ENCODE measurements at regions not wholly inside any gene's neighbourhood (a gene's known extent, or its start where the extent isn't known, plus 50 kb on each side); places are given as distances from the start of the nearest gene placed in this dataset.

DNA sequence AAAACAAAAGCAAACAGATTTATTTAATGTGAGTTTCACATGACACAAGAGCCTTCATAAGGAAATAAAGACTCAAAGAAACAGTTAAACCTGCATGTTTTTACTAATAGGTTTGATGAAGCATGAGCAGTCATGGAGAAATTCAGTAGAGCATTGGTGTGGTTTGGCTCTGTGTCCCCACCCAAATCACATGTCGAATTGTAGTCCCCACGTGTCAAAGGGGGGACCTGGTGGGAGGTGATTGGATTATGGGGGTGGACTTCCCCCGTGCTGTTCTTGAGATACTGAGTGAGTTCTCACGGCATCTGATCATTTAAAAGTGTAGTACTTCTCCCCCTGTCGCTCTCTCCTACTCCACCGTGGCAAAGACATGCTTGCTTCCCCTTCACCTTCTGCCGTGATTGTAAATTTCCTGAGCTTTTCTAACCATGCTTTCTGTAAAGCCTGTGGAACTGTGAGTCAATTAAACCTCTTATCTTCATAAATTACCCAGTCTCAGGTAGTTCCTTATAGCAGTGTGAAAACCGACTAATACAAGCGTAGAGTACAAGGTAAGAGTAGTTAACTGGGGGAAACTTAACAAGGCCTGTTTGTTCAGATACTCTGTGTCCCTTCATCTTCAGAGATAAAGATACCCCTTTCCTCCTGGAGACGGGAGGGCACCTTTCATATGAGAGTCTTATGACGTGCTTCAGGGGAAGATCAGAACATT, 354.8 kb downstream of the SIPA1L2 start:
- Histone ChIP-seq H3K27me3 (ENCODE audit: low read length) (no peaks in the 10 kb centered on the region), H3K4me3 (ENCODE audit: low read length) (no peak overlapping the region), H3K27ac (ENCODE audit: low read length) (no peak overlapping the region), H3K36me3 (ENCODE audit: insufficient read depth, low read length) (no peaks in the 10 kb centered on the region), H3K9me2 (replicated peaks; ENCODE audit: insufficient read depth, low read length) (no peaks in the 10 kb centered on the region), H3K9me3 (ENCODE audit: low read length) (no peaks in the 10 kb centered on the region), H3K4me1 (ENCODE audit: low read length) (no peaks in the 10 kb centered on the region), H3K4me2 (ENCODE audit: low read depth, low read length, poor library complexity, severe bottlenecking) (no peak overlapping the region), H4K20me1 (ENCODE audit: insufficient read depth, low read depth, low read length) (no peaks in the 10 kb centered on the region), H3K79me2 (ENCODE audit: low read length) (no peaks in the 10 kb centered on the region), H3K9ac (ENCODE audit: low read length) (no peak overlapping the region), H2AFZ (ENCODE audit: low read length) (no peak overlapping the region)
- DNase-seq = no peak

DNA sequence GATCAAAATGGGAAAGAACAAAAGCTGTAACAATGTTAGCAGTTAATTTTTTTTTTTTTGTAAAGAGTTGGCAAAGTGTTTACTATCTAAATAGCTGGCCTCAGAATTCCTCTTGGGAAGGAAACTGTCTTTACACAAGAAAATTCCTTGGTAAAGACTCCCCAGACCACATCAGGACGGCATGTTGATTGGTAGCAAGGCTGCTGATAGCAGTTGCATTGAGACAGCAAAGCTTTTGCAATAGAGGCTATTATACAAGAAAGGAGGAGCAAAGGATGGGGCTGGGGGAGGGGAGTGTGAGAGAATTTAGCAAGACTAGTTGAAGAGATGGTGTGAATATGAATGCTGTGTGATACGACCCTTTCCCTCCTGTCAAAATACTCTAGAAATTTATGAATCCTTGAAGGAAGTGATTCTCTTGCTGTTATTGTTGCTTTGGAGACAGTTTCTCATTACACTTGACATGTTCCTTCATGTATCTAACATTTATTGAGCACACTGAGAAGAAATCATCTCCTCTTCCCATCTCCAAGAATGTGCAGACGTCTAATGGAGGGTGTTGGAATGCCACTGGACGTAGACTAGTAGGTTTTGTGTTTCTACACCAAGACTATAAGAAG, 355.6 kb downstream of the SIPA1L2 start:
- Histone ChIP-seq H3K9me2 (replicated peaks; ENCODE audit: insufficient read depth, low read length) (no peaks in the 10 kb centered on the region), H3K27ac (ENCODE audit: low read length) (no peak overlapping the region), H3K4me1 (ENCODE audit: low read length) (no peaks in the 10 kb centered on the region), H3K4me2 (ENCODE audit: low read depth, low read length, poor library complexity, severe bottlenecking) (no peak overlapping the region), H3K9me3 (ENCODE audit: low read length) (no peaks in the 10 kb centered on the region), H3K27me3 (ENCODE audit: low read length) (no peaks in the 10 kb centered on the region), H3K9ac (ENCODE audit: low read length) (no peak overlapping the region), H3K4me3 (ENCODE audit: low read length) (no peak overlapping the region), H3K79me2 (ENCODE audit: low read length) (no peaks in the 10 kb centered on the region), H3K36me3 (ENCODE audit: insufficient read depth, low read length) (no peaks in the 10 kb centered on the region), H4K20me1 (ENCODE audit: insufficient read depth, low read depth, low read length) (no peaks in the 10 kb centered on the region), H2AFZ (ENCODE audit: low read length) (no peak overlapping the region)
- no peak for DNase-seq

DNA sequence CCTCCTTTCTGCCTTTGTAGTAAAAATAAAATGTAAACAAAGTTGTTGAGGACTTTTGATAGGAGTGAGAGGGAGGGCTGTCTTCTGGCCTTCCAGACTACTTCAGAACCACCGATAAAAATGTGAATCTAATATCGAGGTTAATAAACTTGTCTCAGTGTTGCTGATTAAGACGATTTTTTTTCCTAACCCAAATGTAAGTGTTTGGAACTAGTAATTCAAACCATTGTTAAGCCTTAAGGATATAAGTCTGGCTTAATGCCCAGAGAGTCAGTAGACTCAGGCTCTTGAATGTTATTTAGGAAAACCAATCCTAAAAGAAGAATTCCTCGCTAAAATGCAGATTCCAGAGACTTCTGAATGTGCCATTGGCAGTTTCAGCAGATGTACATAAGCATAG, 356.9 kb downstream of the SIPA1L2 start:
- no peaks in the 10 kb centered on the region for H3K27me3 ChIP-seq (ENCODE audit: low read length)
- no peaks in the 10 kb centered on the region for H3K9me2 ChIP-seq (replicated peaks; ENCODE audit: insufficient read depth, low read length)
- no peak overlapping the region for H3K9ac ChIP-seq (ENCODE audit: low read length)
- no peaks in the 10 kb centered on the region for H3K4me1 ChIP-seq (ENCODE audit: low read length)
- no peaks in the 10 kb centered on the region for H3K36me3 ChIP-seq (ENCODE audit: insufficient read depth, low read length)
- H3K79me2 ChIP-seq (ENCODE audit: low read length) = no peaks in the 10 kb centered on the region
- no peak for DNase-seq
- H2AFZ ChIP-seq (ENCODE audit: low read length) = no peak overlapping the region
- H3K9me3 ChIP-seq (ENCODE audit: low read length) = no peaks in the 10 kb centered on the region
- no peak overlapping the region for H3K27ac ChIP-seq (ENCODE audit: low read length)
- H3K4me2 ChIP-seq (ENCODE audit: low read depth, low read length, poor library complexity, severe bottlenecking) = no peak overlapping the region
- H4K20me1 ChIP-seq (ENCODE audit: insufficient read depth, low read depth, low read length) = no peaks in the 10 kb centered on the region
- H3K4me3 ChIP-seq (ENCODE audit: low read length) = no peak overlapping the region

DNA sequence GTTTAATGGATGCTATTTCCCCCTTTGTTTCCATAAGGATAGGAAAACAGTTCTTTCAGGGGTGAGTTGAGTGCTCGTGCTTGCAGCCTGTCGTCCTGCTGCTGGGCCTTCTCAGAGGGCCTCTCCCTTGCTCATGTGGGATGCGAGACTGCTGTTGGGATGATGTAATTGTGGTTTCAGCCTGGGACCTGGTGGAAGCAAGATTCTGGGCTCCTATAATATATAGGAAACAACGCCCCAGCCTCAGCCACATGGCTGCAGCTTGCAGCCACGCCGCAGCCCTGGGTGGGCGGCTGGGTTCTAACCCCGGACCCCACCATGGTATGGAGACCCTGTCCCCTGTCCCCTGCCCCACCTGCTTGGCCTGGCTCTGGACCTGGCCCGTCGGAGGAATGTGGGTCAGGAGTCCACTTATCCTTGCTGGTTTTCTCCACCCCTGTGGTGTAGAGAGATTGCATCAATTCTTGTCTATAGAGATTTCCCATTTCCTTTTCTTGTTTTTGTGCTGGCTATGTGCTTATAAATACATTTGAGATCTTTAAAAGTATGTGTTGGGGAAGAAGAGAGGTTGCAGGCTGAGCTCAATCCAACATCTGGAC, 357.8 kb downstream of the SIPA1L2 start:
- Histone ChIP-seq H3K36me3 (ENCODE audit: insufficient read depth, low read length) (no peaks in the 10 kb centered on the region), H2AFZ (ENCODE audit: low read length) (no peak overlapping the region), H3K9ac (ENCODE audit: low read length) (no peak overlapping the region), H3K9me3 (ENCODE audit: low read length) (no peaks in the 10 kb centered on the region), H3K4me2 (ENCODE audit: low read depth, low read length, poor library complexity, severe bottlenecking) (no peak overlapping the region), H3K27ac (ENCODE audit: low read length) (no peak overlapping the region), H4K20me1 (ENCODE audit: insufficient read depth, low read depth, low read length) (no peaks in the 10 kb centered on the region), H3K4me3 (ENCODE audit: low read length) (no peak overlapping the region), H3K79me2 (ENCODE audit: low read length) (no peaks in the 10 kb centered on the region), H3K9me2 (replicated peaks; ENCODE audit: insufficient read depth, low read length) (no peaks in the 10 kb centered on the region), H3K27me3 (ENCODE audit: low read length) (no peaks in the 10 kb centered on the region), H3K4me1 (ENCODE audit: low read length) (no peaks in the 10 kb centered on the region)
- DNase-seq = no peak

DNA sequence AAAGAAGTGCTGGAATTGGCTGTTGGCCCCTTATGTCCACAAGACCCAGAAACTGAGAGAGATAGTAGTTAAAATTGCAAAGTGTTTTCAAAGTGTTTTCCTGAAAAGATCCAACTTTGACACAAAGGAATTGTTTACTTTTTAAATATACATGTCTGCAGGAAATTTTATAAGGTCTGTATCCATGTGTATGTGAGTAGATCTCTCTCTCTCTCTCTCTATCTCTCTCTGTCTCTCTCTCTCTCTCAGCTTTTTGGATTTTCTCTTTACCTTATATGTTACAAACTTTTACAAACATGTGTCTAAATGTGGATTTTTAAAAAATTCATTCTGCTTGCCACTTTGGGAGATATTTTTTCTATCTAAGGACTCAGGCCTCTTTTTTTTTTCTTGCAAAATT, 358.6 kb downstream of the SIPA1L2 start:
- no peaks in the 10 kb centered on the region for H4K20me1 ChIP-seq (ENCODE audit: insufficient read depth, low read depth, low read length)
- no peak overlapping the region for H2AFZ ChIP-seq (ENCODE audit: low read length)
- no peaks in the 10 kb centered on the region for H3K79me2 ChIP-seq (ENCODE audit: low read length)
- no peak overlapping the region for H3K4me3 ChIP-seq (ENCODE audit: low read length)
- no peaks in the 10 kb centered on the region for H3K36me3 ChIP-seq (ENCODE audit: insufficient read depth, low read length)
- H3K9ac ChIP-seq (ENCODE audit: low read length) = no peak overlapping the region
- no peak for DNase-seq
- H3K4me2 ChIP-seq (ENCODE audit: low read depth, low read length, poor library complexity, severe bottlenecking) = no peak overlapping the region
- no peaks in the 10 kb centered on the region for H3K4me1 ChIP-seq (ENCODE audit: low read length)
- H3K27me3 ChIP-seq (ENCODE audit: low read length) = no peaks in the 10 kb centered on the region
- no peaks in the 10 kb centered on the region for H3K9me2 ChIP-seq (replicated peaks; ENCODE audit: insufficient read depth, low read length)
- no peaks in the 10 kb centered on the region for H3K9me3 ChIP-seq (ENCODE audit: low read length)
- no peak overlapping the region for H3K27ac ChIP-seq (ENCODE audit: low read length)

DNA sequence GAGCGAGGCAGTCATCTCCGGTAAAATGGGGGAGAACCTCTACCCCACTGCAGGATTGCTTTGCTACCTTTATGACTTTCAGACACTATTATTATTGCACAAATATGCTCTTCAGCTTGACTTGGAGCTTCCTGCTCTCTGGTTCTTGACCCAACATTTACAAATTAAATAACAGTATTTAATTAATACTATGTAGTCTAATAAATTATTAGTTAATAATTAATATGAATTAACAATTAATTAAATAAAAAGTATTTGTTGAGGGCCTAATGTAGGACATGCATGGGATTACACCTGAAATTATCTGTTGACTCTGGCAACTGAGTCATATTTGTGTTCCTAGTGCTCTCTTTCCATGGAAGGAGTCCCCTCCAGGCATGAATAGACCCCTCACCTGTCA, 359.9 kb downstream of the SIPA1L2 start:
- no peaks in the 10 kb centered on the region for H3K4me1 ChIP-seq (ENCODE audit: low read length)
- no peak for DNase-seq
- H3K27me3 ChIP-seq (ENCODE audit: low read length) = no peaks in the 10 kb centered on the region
- no peaks in the 10 kb centered on the region for H3K9me2 ChIP-seq (replicated peaks; ENCODE audit: insufficient read depth, low read length)
- H4K20me1 ChIP-seq (ENCODE audit: insufficient read depth, low read depth, low read length) = no peaks in the 10 kb centered on the region
- no peak overlapping the region for H2AFZ ChIP-seq (ENCODE audit: low read length)
- H3K36me3 ChIP-seq (ENCODE audit: insufficient read depth, low read length) = no peaks in the 10 kb centered on the region
- H3K9me3 ChIP-seq (ENCODE audit: low read length) = no peaks in the 10 kb centered on the region
- H3K9ac ChIP-seq (ENCODE audit: low read length) = no peak overlapping the region
- H3K27ac ChIP-seq (ENCODE audit: low read length) = no peak overlapping the region
- H3K4me2 ChIP-seq (ENCODE audit: low read depth, low read length, poor library complexity, severe bottlenecking) = no peak overlapping the region
- no peaks in the 10 kb centered on the region for H3K79me2 ChIP-seq (ENCODE audit: low read length)
- H3K4me3 ChIP-seq (ENCODE audit: low read length) = no peak overlapping the region

DNA sequence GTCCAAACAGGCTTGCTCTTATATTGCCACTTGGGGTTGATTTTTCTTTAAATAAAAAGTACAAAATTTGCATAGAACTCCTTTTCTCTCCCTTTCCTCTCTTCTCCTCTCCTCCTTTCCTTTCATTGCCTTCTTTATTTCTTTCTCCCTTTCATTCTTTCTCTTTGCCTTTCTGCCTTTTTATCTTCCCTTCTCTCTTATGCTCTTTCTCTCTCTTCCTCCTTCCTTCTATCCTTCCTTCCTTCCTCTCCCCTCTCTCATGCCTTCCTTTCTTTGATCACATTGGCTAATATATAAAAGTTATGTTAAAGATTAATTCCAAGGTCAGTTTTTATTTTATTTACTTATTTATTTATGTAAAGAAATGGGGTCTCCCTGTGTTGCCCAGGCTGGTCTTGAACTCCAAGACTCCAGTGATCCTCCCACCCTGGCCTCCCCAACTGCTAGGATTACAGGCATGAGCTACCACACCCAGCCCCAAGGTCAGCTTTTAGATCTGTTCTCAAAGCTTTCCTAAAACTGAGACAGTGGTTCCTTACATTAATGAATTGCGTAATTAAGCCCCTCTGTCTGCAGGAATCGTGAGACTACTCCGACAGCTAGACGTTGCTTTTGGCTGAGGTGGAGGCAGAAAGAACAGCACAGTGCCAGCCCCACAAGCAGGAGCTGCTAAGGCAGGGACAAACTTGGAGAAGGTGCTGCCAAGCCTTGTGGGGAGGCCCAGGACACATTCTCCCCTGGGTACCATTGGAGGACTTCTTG, 361.9 kb downstream of the SIPA1L2 start:
- Histone ChIP-seq H4K20me1 (ENCODE audit: insufficient read depth, low read depth, low read length) (no peaks in the 10 kb centered on the region), H3K9ac (ENCODE audit: low read length) (no peak overlapping the region), H3K4me1 (ENCODE audit: low read length) (no peaks in the 10 kb centered on the region), H3K4me3 (ENCODE audit: low read length) (no peak overlapping the region), H3K36me3 (ENCODE audit: insufficient read depth, low read length) (no peaks in the 10 kb centered on the region), H3K27ac (ENCODE audit: low read length) (no peak overlapping the region), H3K79me2 (ENCODE audit: low read length) (no peaks in the 10 kb centered on the region), H3K9me2 (replicated peaks; ENCODE audit: insufficient read depth, low read length) (no peaks in the 10 kb centered on the region), H2AFZ (ENCODE audit: low read length) (no peak overlapping the region), H3K4me2 (ENCODE audit: low read depth, low read length, poor library complexity, severe bottlenecking) (no peak overlapping the region), H3K27me3 (ENCODE audit: low read length) (no peaks in the 10 kb centered on the region), H3K9me3 (ENCODE audit: low read length) (no peaks in the 10 kb centered on the region)
- no peak for DNase-seq

DNA sequence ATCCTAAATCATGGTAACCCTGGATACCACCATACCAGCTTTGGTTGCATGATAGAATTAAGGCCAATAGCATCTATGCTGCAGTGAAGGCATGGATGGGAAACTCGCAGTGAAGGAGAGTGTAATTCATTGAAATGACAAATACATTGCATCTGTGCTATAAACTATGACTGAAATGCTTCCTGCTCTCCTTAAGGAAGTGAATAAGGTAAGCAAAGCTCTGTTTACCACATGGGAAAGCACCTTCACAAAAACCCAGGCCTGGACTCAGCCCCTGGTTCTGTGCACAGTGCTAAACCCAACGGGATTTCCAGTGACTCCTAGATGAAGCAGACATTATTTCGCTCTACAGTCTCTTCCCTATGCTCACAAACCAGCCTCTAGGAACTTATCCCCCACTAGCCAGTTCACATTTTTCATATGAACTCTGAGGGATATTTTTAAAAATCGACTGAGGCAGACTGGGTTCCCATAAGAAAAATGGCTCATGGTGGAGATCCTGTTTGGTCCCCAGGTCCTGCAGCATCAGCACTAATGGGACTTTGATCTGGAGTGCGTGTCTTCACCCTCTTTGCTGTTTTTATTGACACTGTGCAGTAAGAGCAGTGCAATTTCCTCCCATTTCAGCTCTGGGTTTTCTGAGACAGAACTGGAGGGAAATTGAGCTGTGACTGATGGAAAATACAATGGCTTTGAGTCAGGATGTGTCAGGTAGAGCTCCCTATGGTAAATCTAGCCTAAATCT, 362.7 kb downstream of the SIPA1L2 start:
- H3K9me2 ChIP-seq (replicated peaks; ENCODE audit: insufficient read depth, low read length) = no peaks in the 10 kb centered on the region
- no peaks in the 10 kb centered on the region for H3K27me3 ChIP-seq (ENCODE audit: low read length)
- DNase-seq = no peak
- no peaks in the 10 kb centered on the region for H4K20me1 ChIP-seq (ENCODE audit: insufficient read depth, low read depth, low read length)
- no peak overlapping the region for H3K4me2 ChIP-seq (ENCODE audit: low read depth, low read length, poor library complexity, severe bottlenecking)
- no peak overlapping the region for H2AFZ ChIP-seq (ENCODE audit: low read length)
- H3K79me2 ChIP-seq (ENCODE audit: low read length) = no peaks in the 10 kb centered on the region
- H3K27ac ChIP-seq (ENCODE audit: low read length) = no peak overlapping the region
- no peaks in the 10 kb centered on the region for H3K36me3 ChIP-seq (ENCODE audit: insufficient read depth, low read length)
- no peaks in the 10 kb centered on the region for H3K4me1 ChIP-seq (ENCODE audit: low read length)
- H3K9ac ChIP-seq (ENCODE audit: low read length) = no peak overlapping the region
- H3K4me3 ChIP-seq (ENCODE audit: low read length) = no peak overlapping the region
- H3K9me3 ChIP-seq (ENCODE audit: low read length) = no peaks in the 10 kb centered on the region
